OCI-LY1 (cell line): ENCODE measurements at regions not wholly inside any gene's neighbourhood (a gene's known extent, or its start where the extent isn't known, plus 50 kb on each side); places are given as distances from the start of the nearest gene placed in this dataset.
"Not testable (repeated sequence)": the region's sequence is repeated elsewhere in the genome, so short reads cannot be mapped to it uniquely, and the experiment has no call there.

ENCODE experiments used
- H2AFZ ChIP-seq: fragments of 200-600 bp; sonication (generic), shearing (Covaris generic); 2 replicates; pipeline ENCODE4 v1.6.0; 2014; ENCODE audit warnings: antibody characterized with exemption, mild to moderate bottlenecking, low read length
- H3F3A ChIP-seq: fragments of 200-600 bp; sonication (generic), shearing (Covaris generic); 2 replicates; pipeline ENCODE4 v1.6.0; 2014; ENCODE audit warnings: mild to moderate bottlenecking, antibody characterized with exemption, low read length, moderate library complexity; ENCODE audit not compliant: insufficient read depth
- H3K27ac ChIP-seq: fragments of 200-600 bp; sonication (generic); 2 replicates; pipeline ENCODE4 v1.5.1; 2014; ENCODE audit warnings: low read length, mixed run types, mild to moderate bottlenecking, low read depth; ENCODE audit not compliant: poor library complexity, severe bottlenecking
- H3K27me3 ChIP-seq: fragments of 200-600 bp; sonication (generic); 2 replicates; pipeline ENCODE4 v1.6.0; 2014; ENCODE audit warnings: antibody characterized with exemption, mild to moderate bottlenecking, low read length, moderate library complexity; ENCODE audit not compliant: insufficient read depth
- H3K36me3 ChIP-seq: fragments of 200-600 bp; sonication (generic); 2 replicates; pipeline ENCODE4 v1.6.1; 2014; ENCODE audit warnings: mild to moderate bottlenecking, antibody characterized with exemption, low read length, moderate library complexity, mixed read lengths; ENCODE audit not compliant: insufficient read depth
- H3K4me1 ChIP-seq: fragments of 200-600 bp; sonication (generic); 2 replicates; pipeline ENCODE4 v1.5.1; 2014; ENCODE audit warnings: mild to moderate bottlenecking, low read length, moderate library complexity; ENCODE audit not compliant: insufficient read depth, severe bottlenecking
- H3K4me2 ChIP-seq: fragments of 200-600 bp; sonication (generic), shearing (Covaris generic); 2 replicates; pipeline ENCODE4 v1.6.1; 2014; ENCODE audit warnings: low read length
- H3K4me3 ChIP-seq: fragments of 200-600 bp; sonication (generic); 2 replicates; pipeline ENCODE4 v1.5.1; 2014; ENCODE audit warnings: low read length, low read depth, mild to moderate bottlenecking, mixed read lengths; ENCODE audit not compliant: poor library complexity, severe bottlenecking
- H3K79me2 ChIP-seq: fragments of 200-600 bp; shearing (Covaris generic); 2 replicates; pipeline ENCODE4 v1.6.1; 2016; ENCODE audit warnings: mixed run types, low read length, mixed read lengths; ENCODE audit not compliant: insufficient read depth
- H3K9ac ChIP-seq: fragments of 200-600 bp; sonication (generic), shearing (Covaris generic); 2 replicates; pipeline ENCODE4 v1.6.1; 2014; ENCODE audit warnings: mild to moderate bottlenecking, low read length, mixed read lengths
- H3K9me2 ChIP-seq: fragments of 200-600 bp; sonication (generic), shearing (Covaris generic); 2 replicates; pipeline ENCODE4 v1.6.1; 2014; ENCODE audit warnings: low read depth, mild to moderate bottlenecking, low read length, mixed read lengths
- H3K9me3 ChIP-seq: fragments of 200-600 bp; shearing (Covaris generic); 2 replicates; pipeline ENCODE4 v1.6.1; 2014; ENCODE audit warnings: low read length, mixed read lengths
- H4K20me1 ChIP-seq: fragments of 200-600 bp; sonication (generic), shearing (Covaris generic); 2 replicates; pipeline ENCODE4 v1.6.0; 2016; ENCODE audit warnings: mild to moderate bottlenecking, low read length; ENCODE audit not compliant: insufficient read depth
- CTCF ChIP-seq: fragments of 200-600 bp; sonication (generic), shearing (Covaris generic); IDR thresholded peaks from 2 replicates; pipeline ENCODE4 v1.5.1; 2017; ENCODE audit warnings: mild to moderate bottlenecking, antibody characterized with exemption, low read length, moderate library complexity, mixed read lengths
- EZH2 ChIP-seq: fragments of 200-600 bp; sonication (generic), shearing (Covaris generic); IDR thresholded peaks from 2 replicates; pipeline ENCODE4 v1.8.0; 2017; ENCODE audit warnings: borderline replicate concordance, mixed run types, mild to moderate bottlenecking, antibody characterized with exemption, low read length, moderate library complexity, mixed read lengths

GRCh38 chr17:22718689-22719088, 1026.4 kb downstream of the KCNJ18 start:
- Histone ChIP-seq H3K9me3 (no peaks in the 10 kb centered on the region), H3K27ac (no peak overlapping the region), H3K79me2 (no peaks in the 10 kb centered on the region), H3F3A (no peaks in the 10 kb centered on the region), H3K4me2 (no peak overlapping the region), H3K27me3 (no peaks in the 10 kb centered on the region), H3K9ac (no peak overlapping the region), H3K36me3 (no peaks in the 10 kb centered on the region), H3K4me3 (no peak overlapping the region), H4K20me1 (no peaks in the 10 kb centered on the region), H3K9me2 (no peaks in the 10 kb centered on the region), H2AFZ (no peak overlapping the region), H3K4me1 (no peaks in the 10 kb centered on the region)
- no peak for TF ChIP-seq CTCF
- TF ChIP-seq EZH2, result no peak

GRCh38 chr17:22741066-22741465, 1048.7 kb downstream of the KCNJ18 start:
- H3K9me3 ChIP-seq, H3F3A ChIP-seq: not testable (repeated sequence)

More at GRCh38 chr17:22741066-22741465, 1048.7 kb downstream of the KCNJ18 start:
- not testable (repeated sequence) for H2AFZ ChIP-seq, H3K27ac ChIP-seq, H3K79me2 ChIP-seq, H3K9me2 ChIP-seq, H4K20me1 ChIP-seq, H3K4me1 ChIP-seq, H3K4me2 ChIP-seq, H3K36me3 ChIP-seq, H3K4me3 ChIP-seq, H3K9ac ChIP-seq, H3K27me3 ChIP-seq
